ENCODE measurements at regions not wholly inside any gene's neighbourhood (a gene's known extent, or its start where the extent isn't known, plus 50 kb on each side); places are given as distances from the start of the nearest gene placed in this dataset.

DNA sequence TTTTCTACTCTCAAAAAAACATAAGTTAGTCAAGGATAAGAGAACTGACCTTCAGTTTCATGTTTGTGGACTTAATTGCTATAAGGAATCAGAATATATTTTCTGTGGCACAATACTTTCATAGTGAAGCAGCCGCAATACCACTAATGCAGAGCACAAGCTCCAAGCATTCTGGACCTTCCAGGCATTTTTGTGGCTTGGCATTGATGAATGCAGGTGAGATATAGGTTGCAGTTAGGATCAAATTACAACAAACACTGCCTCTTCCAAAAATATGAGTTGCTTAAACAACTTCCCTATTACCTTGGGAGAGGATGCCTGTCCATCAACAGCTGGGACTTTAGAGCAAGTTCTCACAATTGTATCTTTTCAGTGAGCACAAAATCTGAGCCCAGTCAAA is 162.8 kb upstream of the RSPO3 start:
- Mint-ChIP-seq H3K36me3 (peaks cover 6% of the 10 kb centered on the region), H3K27ac (peak overlapping the region; percentile 81), H3K27me3 (ENCODE audit: low read depth) (no peaks in the 10 kb centered on the region), H3K9me3 (peaks cover 8% of the 10 kb centered on the region), H3K4me1 (peaks cover 35% of the 10 kb centered on the region), H3K4me3 (no peak overlapping the region)
- DNase-seq (ENCODE audit: low spot score in 2 of 2, unreplicated experiment in 2 of 2) = no peak
- TF ChIP-seq, protein P1, sequence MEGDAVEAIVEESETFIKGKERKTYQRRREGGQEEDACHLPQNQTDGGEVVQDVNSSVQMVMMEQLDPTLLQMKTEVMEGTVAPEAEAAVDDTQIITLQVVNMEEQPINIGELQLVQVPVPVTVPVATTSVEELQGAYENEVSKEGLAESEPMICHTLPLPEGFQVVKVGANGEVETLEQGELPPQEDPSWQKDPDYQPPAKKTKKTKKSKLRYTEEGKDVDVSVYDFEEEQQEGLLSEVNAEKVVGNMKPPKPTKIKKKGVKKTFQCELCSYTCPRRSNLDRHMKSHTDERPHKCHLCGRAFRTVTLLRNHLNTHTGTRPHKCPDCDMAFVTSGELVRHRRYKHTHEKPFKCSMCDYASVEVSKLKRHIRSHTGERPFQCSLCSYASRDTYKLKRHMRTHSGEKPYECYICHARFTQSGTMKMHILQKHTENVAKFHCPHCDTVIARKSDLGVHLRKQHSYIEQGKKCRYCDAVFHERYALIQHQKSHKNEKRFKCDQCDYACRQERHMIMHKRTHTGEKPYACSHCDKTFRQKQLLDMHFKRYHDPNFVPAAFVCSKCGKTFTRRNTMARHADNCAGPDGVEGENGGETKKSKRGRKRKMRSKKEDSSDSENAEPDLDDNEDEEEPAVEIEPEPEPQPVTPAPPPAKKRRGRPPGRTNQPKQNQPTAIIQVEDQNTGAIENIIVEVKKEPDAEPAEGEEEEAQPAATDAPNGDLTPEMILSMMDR (IDR thresholded peaks at IDR 0.05; ENCODE audit: unreplicated experiment) = no peak

DNA sequence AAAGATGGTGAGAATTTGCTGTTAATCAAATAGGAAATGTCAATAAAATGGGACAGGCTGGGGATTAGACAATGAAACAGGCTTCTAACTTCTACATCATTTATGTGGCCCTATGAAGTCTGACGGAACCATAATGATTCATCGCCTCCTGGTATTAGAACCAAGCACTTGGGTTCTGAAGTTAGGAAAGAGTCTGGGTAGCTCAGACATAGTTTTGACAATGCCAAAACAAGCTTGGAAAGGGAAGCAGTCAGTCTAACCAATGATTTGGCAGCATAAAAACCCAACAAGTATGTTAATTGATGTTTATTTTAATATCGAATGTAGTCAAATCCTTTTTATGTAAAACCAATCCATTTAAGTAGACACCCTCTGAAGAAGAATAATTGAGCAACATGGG is 160.8 kb upstream of the RSPO3 start:
- Mint-ChIP-seq H3K4me3 (no peak overlapping the region), H3K4me1 (peaks cover 35% of the 10 kb centered on the region), H3K27me3 (ENCODE audit: low read depth) (no peaks in the 10 kb centered on the region), H3K27ac (no peak overlapping the region), H3K36me3 (peaks cover 4% of the 10 kb centered on the region), H3K9me3 (peaks cover 10% of the 10 kb centered on the region)
- no peak for DNase-seq (ENCODE audit: low spot score in 2 of 2, unreplicated experiment in 2 of 2)
- TF ChIP-seq, protein P1 (IDR thresholded peaks at IDR 0.05; ENCODE audit: unreplicated experiment) = no peak

DNA sequence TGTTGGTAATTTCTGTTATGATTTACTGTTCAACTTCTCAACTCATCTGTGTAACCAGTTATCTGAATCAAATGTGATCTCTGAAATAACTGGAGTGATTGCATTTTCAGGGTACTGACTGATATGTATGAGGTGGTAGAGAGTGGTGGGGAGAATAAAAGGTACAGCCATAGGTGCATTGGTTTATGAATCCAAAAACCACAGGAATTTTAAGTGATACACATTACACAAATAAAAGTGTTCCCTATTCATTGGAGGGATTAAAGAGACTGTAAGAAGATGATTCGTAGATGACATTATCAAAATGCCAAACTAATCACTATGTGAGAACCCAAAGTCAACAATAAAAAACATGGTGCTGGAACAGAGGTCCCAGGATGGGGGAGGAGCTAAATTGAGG is 158.7 kb upstream of the RSPO3 start:
- Mint-ChIP-seq H3K36me3 (peaks cover 5% of the 10 kb centered on the region), H3K4me3 (no peak overlapping the region), H3K4me1 (peaks cover 44% of the 10 kb centered on the region), H3K27me3 (ENCODE audit: low read depth) (no peaks in the 10 kb centered on the region), H3K27ac (peak overlapping the region; percentile 65), H3K9me3 (peaks cover 12% of the 10 kb centered on the region)
- DNase-seq (ENCODE audit: low spot score in 2 of 2, unreplicated experiment in 2 of 2) = no peak
- TF ChIP-seq, protein P1 (IDR thresholded peaks at IDR 0.05; ENCODE audit: unreplicated experiment) = no peak

- H3K36me3 Mint-ChIP-seq = peaks cover 5% of the 10 kb centered on the region
- H3K4me1 Mint-ChIP-seq = peaks cover 52% of the 10 kb centered on the region
- no peaks in the 10 kb centered on the region for H3K27me3 Mint-ChIP-seq (ENCODE audit: low read depth)
- no peak for DNase-seq (ENCODE audit: low spot score in 2 of 2, unreplicated experiment in 2 of 2)
- H3K9me3 Mint-ChIP-seq = peaks cover 22% of the 10 kb centered on the region
- H3K4me3 Mint-ChIP-seq = no peak overlapping the region
- peak overlapping the region; percentile 3 for H3K27ac Mint-ChIP-seq
- TF ChIP-seq, protein P1 (IDR thresholded peaks at IDR 0.05; ENCODE audit: unreplicated experiment) = no peak
Observed at GRCh38 chr6:126963077-126963809, 155.2 kb upstream of the RSPO3 start.

- no peaks in the 10 kb centered on the region for H3K27me3 Mint-ChIP-seq (ENCODE audit: low read depth)
- H3K4me1 Mint-ChIP-seq = peaks cover 41% of the 10 kb centered on the region
- no peak for DNase-seq (ENCODE audit: low spot score in 2 of 2, unreplicated experiment in 2 of 2)
- H3K36me3 Mint-ChIP-seq = peaks cover 2% of the 10 kb centered on the region
- TF ChIP-seq, protein P1 (IDR thresholded peaks at IDR 0.05; ENCODE audit: unreplicated experiment) = no peak
- H3K4me3 Mint-ChIP-seq = no peak overlapping the region
- H3K9me3 Mint-ChIP-seq = peaks cover 13% of the 10 kb centered on the region
- H3K27ac Mint-ChIP-seq = peak overlapping the region; percentile 63
Observed at GRCh38 chr6:126967296-126968005, 151.0 kb upstream of the RSPO3 start.

Measured in mesothelial cell of epicardium (in vitro differentiated cells).